Fibroblast of lung (primary cell): ENCODE measurements at regions not wholly inside any gene's neighbourhood (a gene's known extent, or its start where the extent isn't known, plus 50 kb on each side); places are given as distances from the start of the nearest gene placed in this dataset.

ENCODE experiments used
- DNase-seq, 2 donors: peaks; one replicate each; pipeline versions ENCODE4 v3.0.0 to v3.0.0-alpha.2; 2010; ENCODE audit warnings: low read depth in 2 of 2
- H2AFZ ChIP-seq: 2 replicates; pipeline ENCODE4 v1.5.1; 2012; ENCODE audit warnings: low read length, control low read depth, inconsistent platforms
- H3K27ac ChIP-seq: 2 replicates; pipeline ENCODE4 v1.5.1; 2011; ENCODE audit warnings: low read length, control low read depth; ENCODE audit not compliant: insufficient read depth
- H3K27me3 ChIP-seq: 2 replicates; pipeline ENCODE4 v1.5.1; 2011; ENCODE audit warnings: mild to moderate bottlenecking, low read length; ENCODE audit not compliant: control insufficient read depth, insufficient read depth
- H3K36me3 ChIP-seq: 2 replicates; pipeline ENCODE4 v1.5.1; 2011; ENCODE audit warnings: low read length; ENCODE audit not compliant: control insufficient read depth, insufficient read depth
- H3K4me1 ChIP-seq: 2 replicates; pipeline ENCODE4 v1.5.1; 2011; ENCODE audit warnings: low read length; ENCODE audit not compliant: control insufficient read depth, insufficient read depth; ENCODE audit errors: extremely low read depth
- H3K4me2 ChIP-seq: 2 replicates; pipeline ENCODE4 v1.5.1; 2011; ENCODE audit warnings: low read length, control low read depth; ENCODE audit not compliant: insufficient read depth; ENCODE audit errors: extremely low read depth
- H3K4me3 ChIP-seq, 4 experiments: fragments of 200-600 bp in 1 of 4; sonication (generic) in 1 of 4; replicated peaks in 1 of 4; 2 replicates each; pipeline ENCODE4 v1.5.1; 2011 to 2016; ENCODE audit warnings: low read length in 4 of 4, low read depth in 3 of 4, mild to moderate bottlenecking in 3 of 4, control low read depth in 2 of 4, inconsistent platforms in 1 of 4, mixed read lengths in 1 of 4; ENCODE audit not compliant: insufficient read depth in 1 of 4; ENCODE audit errors: control extremely low read depth in 1 of 4
- H3K79me2 ChIP-seq: 2 replicates; pipeline ENCODE4 v1.5.1; 2012; ENCODE audit warnings: mild to moderate bottlenecking, low read length, inconsistent platforms; ENCODE audit not compliant: control insufficient read depth, insufficient read depth
- H3K9ac ChIP-seq: 2 replicates; pipeline ENCODE4 v1.5.1; 2011; ENCODE audit warnings: mild to moderate bottlenecking, low read length, control low read depth; ENCODE audit not compliant: insufficient read depth
- H3K9me3 ChIP-seq: 2 replicates; pipeline ENCODE4 v1.5.1; 2012; ENCODE audit warnings: low read depth, low read length; ENCODE audit not compliant: control insufficient read depth, insufficient read depth
- H4K20me1 ChIP-seq: 2 replicates; pipeline ENCODE4 v1.5.1; 2011; ENCODE audit warnings: low read length; ENCODE audit not compliant: control insufficient read depth, insufficient read depth; ENCODE audit errors: extremely low read depth
- CTCF ChIP-seq, 2 donors: IDR thresholded peaks in 1 of 2; conservative IDR thresholded peaks in 1 of 2; 1 replicate in 1 of 2; 2 replicates in 1 of 2; pipeline ENCODE4 v1.5.1; 2011 to 2012; ENCODE audit warnings: low read length in 2 of 2, control low read depth in 1 of 2, inconsistent platforms in 1 of 2, low read depth in 1 of 2, mild to moderate bottlenecking in 1 of 2
- EZH2 ChIP-seq: IDR thresholded peaks from 2 replicates; pipeline ENCODE4 v1.5.1; 2012; ENCODE audit warnings: low read length, control low read depth, mild to moderate bottlenecking; ENCODE audit errors: missing control alignments

GRCh38 chr7:46716926-46717325 lies 795.9 kb upstream of the IGFBP3 start:
- Histone ChIP-seq H3K9me3 (no peaks in the 10 kb centered on the region), H3K79me2 (no peaks in the 10 kb centered on the region), H3K36me3 (no peaks in the 10 kb centered on the region), H3K27me3 (no peaks in the 10 kb centered on the region), H3K4me1 (no peaks in the 10 kb centered on the region), H4K20me1 (no peaks in the 10 kb centered on the region), H3K4me3 (no peak overlapping the region), H3K4me2 (no peak overlapping the region), H3K9ac (no peak overlapping the region), H3K27ac (no peak overlapping the region), H2AFZ (no peak overlapping the region)
- TF ChIP-seq EZH2 (no peak), CTCF (conservative IDR thresholded peaks at IDR 0.05 in 1 of 2, IDR thresholded peaks at IDR 0.05 in 1 of 2; ENCODE audit: low read depth in 1 of 2, low read length in 2 of 2) (no peak)
- peak in 1 of 2 donors; percentile 37 for DNase-seq

GRCh38 chr7:46715579-46715978 lies 794.5 kb upstream of the IGFBP3 start:
- no peaks in the 10 kb centered on the region for H4K20me1 ChIP-seq
- H3K4me2 ChIP-seq = no peak overlapping the region
- no peak for DNase-seq

GRCh38 chr7:46714904-46715303 lies 793.8 kb upstream of the IGFBP3 start:
- no peak for DNase-seq
- Histone ChIP-seq H4K20me1 (no peaks in the 10 kb centered on the region), H3K27me3 (no peaks in the 10 kb centered on the region), H3K9me3 (no peaks in the 10 kb centered on the region), H3K4me2 (no peak overlapping the region), H3K4me1 (no peaks in the 10 kb centered on the region), H3K4me3 (no peak overlapping the region), H3K79me2 (no peaks in the 10 kb centered on the region), H3K27ac (no peak overlapping the region), H2AFZ (no peak overlapping the region), H3K36me3 (no peaks in the 10 kb centered on the region), H3K9ac (no peak overlapping the region)
- TF ChIP-seq EZH2 (no peak), CTCF (conservative IDR thresholded peaks at IDR 0.05 in 1 of 2, IDR thresholded peaks at IDR 0.05 in 1 of 2; ENCODE audit: low read depth in 1 of 2, low read length in 2 of 2) (no peak)

More at GRCh38 chr7:46715579-46715978, 794.5 kb upstream of the IGFBP3 start:
- Histone ChIP-seq H2AFZ (no peak overlapping the region), H3K27me3 (no peaks in the 10 kb centered on the region), H3K4me1 (no peaks in the 10 kb centered on the region), H3K36me3 (no peaks in the 10 kb centered on the region), H3K9me3 (no peaks in the 10 kb centered on the region), H3K27ac (no peak overlapping the region), H3K79me2 (no peaks in the 10 kb centered on the region), H3K9ac (no peak overlapping the region), H3K4me3 (no peak overlapping the region)
- TF ChIP-seq EZH2 (no peak), CTCF (conservative IDR thresholded peaks at IDR 0.05 in 1 of 2, IDR thresholded peaks at IDR 0.05 in 1 of 2; ENCODE audit: low read depth in 1 of 2, low read length in 2 of 2) (no peak)
